ENCODE measurements at regions not wholly inside any gene's neighbourhood (a gene's known extent, or its start where the extent isn't known, plus 50 kb on each side); places are given as distances from the start of the nearest gene placed in this dataset.

DNA sequence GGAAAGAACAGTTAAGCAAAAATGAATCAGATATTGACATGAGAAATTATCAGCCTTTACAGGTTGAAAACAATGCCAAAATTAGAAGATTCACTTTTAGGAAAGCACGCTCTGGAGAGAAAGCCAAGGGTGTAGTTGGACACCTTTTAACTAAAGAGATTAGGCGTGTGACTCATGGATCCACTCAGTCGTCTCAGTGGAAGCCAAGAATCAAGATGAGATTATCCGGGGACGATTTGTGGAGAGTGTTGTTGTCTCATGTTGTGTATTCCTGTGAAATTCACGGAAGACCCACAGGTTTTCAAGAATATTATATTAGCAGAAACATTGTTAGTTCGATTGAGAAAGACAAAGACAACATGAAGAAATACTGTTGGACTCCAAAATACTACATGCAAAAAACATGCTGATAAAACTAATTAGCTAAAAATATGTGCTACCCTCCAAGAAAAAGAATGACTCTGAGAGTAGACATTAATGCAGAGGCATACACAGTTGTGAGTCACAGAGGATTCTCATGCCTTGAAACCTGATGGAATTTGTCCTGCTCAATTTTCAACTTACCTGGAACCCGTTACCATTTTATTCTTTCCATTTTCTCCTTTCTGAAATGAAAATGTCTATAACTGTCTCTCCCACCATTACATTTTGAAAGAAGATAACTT is 192.1 kb upstream of the RND3 start:
- Histone ChIP-seq H3K4me2 (ENCODE audit: low read length) (no peak overlapping the region), H3K27me3 (ENCODE audit: insufficient read depth, low read length) (no peaks in the 10 kb centered on the region), H3K4me1 (ENCODE audit: control insufficient read depth in 1 of 2, insufficient read depth in 2 of 2, low read length in 2 of 2) (no peaks in the 10 kb centered on the region), H3K9me3 (ENCODE audit: control insufficient read depth in 1 of 2, insufficient read depth in 1 of 2, low read depth in 1 of 2, low read length in 2 of 2) (no peaks in the 10 kb centered on the region), H3K36me3 (ENCODE audit: control insufficient read depth in 1 of 2, insufficient read depth in 2 of 2, low read length in 2 of 2) (no peaks in the 10 kb centered on the region), H3K27ac (ENCODE audit: low read depth, low read length) (no peak overlapping the region), H3K9ac (ENCODE audit: low read length) (no peak overlapping the region), H2AFZ (ENCODE audit: low read depth, low read length, poor library complexity, severe bottlenecking) (no peak overlapping the region), H4K20me1 (ENCODE audit: insufficient read depth) (no peaks in the 10 kb centered on the region), H3K4me3 (replicated peaks in 1 of 2; ENCODE audit: low read depth in 1 of 2, low read length in 2 of 2) (no peak overlapping the region), H3K9me2 (ENCODE audit: insufficient read depth) (no peaks in the 10 kb centered on the region), H3K79me2 (ENCODE audit: insufficient read depth, low read length) (no peaks in the 10 kb centered on the region)
- ChIA-PET POLR2A (no interaction called here), CTCF (no interaction called here), RAD21 (ENCODE audit: low non-redundant PET in 1 of 2, low total read pairs in 2 of 2, uncharacterized antibody in 2 of 2, unreplicated experiment in 2 of 2) (no interaction called here)
- intact Hi-C loops (cut with micrococcal nuclease) = no loop called here
- TF ChIP-seq POLR2AphosphoS5 (IDR thresholded peaks at IDR 0.05; ENCODE audit: low read depth, low read length) (no peak), RAD21 (IDR thresholded peaks at IDR 0.05; ENCODE audit: low read depth) (no peak), ZFX (IDR thresholded peaks at IDR 0.05) (no peak), SP1 (IDR thresholded peaks at IDR 0.05; ENCODE audit: low read depth) (no peak)
- TF ChIP-seq, protein P1, sequence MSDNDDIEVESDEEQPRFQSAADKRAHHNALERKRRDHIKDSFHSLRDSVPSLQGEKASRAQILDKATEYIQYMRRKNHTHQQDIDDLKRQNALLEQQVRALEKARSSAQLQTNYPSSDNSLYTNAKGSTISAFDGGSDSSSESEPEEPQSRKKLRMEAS (IDR thresholded peaks at IDR 0.05) = no peak
- no peak for ATAC-seq
- BruUV-seq (replicated peaks) = no TSS peak
- DNase-seq (ENCODE audit: low read depth, low spot score) = no peak

GRCh38 chr2:150677551-150677950 is 190.1 kb upstream of the RND3 start:
- no peaks in the 10 kb centered on the region for H3K9me2 ChIP-seq (ENCODE audit: insufficient read depth)
- RAD21 ChIA-PET (ENCODE audit: low non-redundant PET in 1 of 2, low total read pairs in 2 of 2, uncharacterized antibody in 2 of 2, unreplicated experiment in 2 of 2) = interaction anchor here in 1 of 2 experiments (0.6 kb wide), 1 partner anchor 781 kb away, joined by 4 read pairs; no protein-coding TSS in a partner anchor
- H2AFZ ChIP-seq (ENCODE audit: low read depth, low read length, poor library complexity, severe bottlenecking) = no peak overlapping the region
- no peaks in the 10 kb centered on the region for H4K20me1 ChIP-seq (ENCODE audit: insufficient read depth)
- no peaks in the 10 kb centered on the region for H3K36me3 ChIP-seq (ENCODE audit: control insufficient read depth in 1 of 2, insufficient read depth in 2 of 2, low read length in 2 of 2)
- intact Hi-C loops (cut with micrococcal nuclease) = no loop called here
- no peaks in the 10 kb centered on the region for H3K4me1 ChIP-seq (ENCODE audit: control insufficient read depth in 1 of 2, insufficient read depth in 2 of 2, low read length in 2 of 2)
- DNase-seq (ENCODE audit: low read depth, low spot score) = no peak
- no peaks in the 10 kb centered on the region for H3K79me2 ChIP-seq (ENCODE audit: insufficient read depth, low read length)
- TF ChIP-seq RAD21 (IDR thresholded peaks at IDR 0.05; ENCODE audit: low read depth) (no peak), EZH2phosphoT487 (IDR thresholded peaks at IDR 0.05; ENCODE audit: borderline replicate concordance) (no peak), ZNF274 (IDR thresholded peaks at IDR 0.05; ENCODE audit: low read depth, low read length) (no peak), REST (IDR thresholded peaks at IDR 0.05; ENCODE audit: low read depth) (no peak), FOSL1 (IDR thresholded peaks at IDR 0.05; ENCODE audit: low read depth) (no peak), SIN3A (IDR thresholded peaks at IDR 0.05; ENCODE audit: low read depth) (no peak), ZFX (IDR thresholded peaks at IDR 0.05) (no peak), ATF3 (IDR thresholded peaks at IDR 0.05) (no peak), ELF1 (IDR thresholded peaks at IDR 0.05; ENCODE audit: borderline replicate concordance, low read depth) (no peak), SRF (IDR thresholded peaks at IDR 0.05; ENCODE audit: low read depth) (no peak), JUND (IDR thresholded peaks at IDR 0.05) (no peak), CBX3 (IDR thresholded peaks at IDR 0.05; ENCODE audit: low read depth) (no peak)
- TF ChIP-seq, protein P2, sequence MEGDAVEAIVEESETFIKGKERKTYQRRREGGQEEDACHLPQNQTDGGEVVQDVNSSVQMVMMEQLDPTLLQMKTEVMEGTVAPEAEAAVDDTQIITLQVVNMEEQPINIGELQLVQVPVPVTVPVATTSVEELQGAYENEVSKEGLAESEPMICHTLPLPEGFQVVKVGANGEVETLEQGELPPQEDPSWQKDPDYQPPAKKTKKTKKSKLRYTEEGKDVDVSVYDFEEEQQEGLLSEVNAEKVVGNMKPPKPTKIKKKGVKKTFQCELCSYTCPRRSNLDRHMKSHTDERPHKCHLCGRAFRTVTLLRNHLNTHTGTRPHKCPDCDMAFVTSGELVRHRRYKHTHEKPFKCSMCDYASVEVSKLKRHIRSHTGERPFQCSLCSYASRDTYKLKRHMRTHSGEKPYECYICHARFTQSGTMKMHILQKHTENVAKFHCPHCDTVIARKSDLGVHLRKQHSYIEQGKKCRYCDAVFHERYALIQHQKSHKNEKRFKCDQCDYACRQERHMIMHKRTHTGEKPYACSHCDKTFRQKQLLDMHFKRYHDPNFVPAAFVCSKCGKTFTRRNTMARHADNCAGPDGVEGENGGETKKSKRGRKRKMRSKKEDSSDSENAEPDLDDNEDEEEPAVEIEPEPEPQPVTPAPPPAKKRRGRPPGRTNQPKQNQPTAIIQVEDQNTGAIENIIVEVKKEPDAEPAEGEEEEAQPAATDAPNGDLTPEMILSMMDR (IDR thresholded peaks at IDR 0.05 in 2 of 3, conservative IDR thresholded peaks at IDR 0.05 in 1 of 3; ENCODE audit: borderline replicate concordance in 1 of 3, insufficient read depth in 1 of 3, low read depth in 2 of 3, low read length in 2 of 3) = no peak
- no peak overlapping the region for H3K4me3 ChIP-seq (replicated peaks in 1 of 2; ENCODE audit: low read depth in 1 of 2, low read length in 2 of 2)
- POLR2A ChIA-PET = no interaction called here
- CTCF ChIA-PET = no interaction called here
- no peak for ATAC-seq
- no peak overlapping the region for H3K4me2 ChIP-seq (ENCODE audit: low read length)
- no peak overlapping the region for H3K27ac ChIP-seq (ENCODE audit: low read depth, low read length)
- no peak overlapping the region for H3K9ac ChIP-seq (ENCODE audit: low read length)
- no peaks in the 10 kb centered on the region for H3K9me3 ChIP-seq (ENCODE audit: control insufficient read depth in 1 of 2, insufficient read depth in 1 of 2, low read depth in 1 of 2, low read length in 2 of 2)
- H3K27me3 ChIP-seq (ENCODE audit: insufficient read depth, low read length) = no peaks in the 10 kb centered on the region
- BruUV-seq (replicated peaks) = no TSS peak
